Stimulated activated CD4-positive, alpha-beta T cell treated with anti-CD3 and anti-CD28 coated beads, Interleukin-4, amount 100 ng/mL, for 24 hours (primary cell): ENCODE measurements at regions not wholly inside any gene's neighbourhood (a gene's known extent, or its start where the extent isn't known, plus 50 kb on each side); places are given as distances from the start of the nearest gene placed in this dataset.
A peak's percentile ranks its signal among the peaks of the same experiment; 100 is the strongest.

ENCODE experiments used
- DNase-seq: peaks from one replicate; pipeline ENCODE4 v3.0.0-alpha.2; 2020

DNA sequence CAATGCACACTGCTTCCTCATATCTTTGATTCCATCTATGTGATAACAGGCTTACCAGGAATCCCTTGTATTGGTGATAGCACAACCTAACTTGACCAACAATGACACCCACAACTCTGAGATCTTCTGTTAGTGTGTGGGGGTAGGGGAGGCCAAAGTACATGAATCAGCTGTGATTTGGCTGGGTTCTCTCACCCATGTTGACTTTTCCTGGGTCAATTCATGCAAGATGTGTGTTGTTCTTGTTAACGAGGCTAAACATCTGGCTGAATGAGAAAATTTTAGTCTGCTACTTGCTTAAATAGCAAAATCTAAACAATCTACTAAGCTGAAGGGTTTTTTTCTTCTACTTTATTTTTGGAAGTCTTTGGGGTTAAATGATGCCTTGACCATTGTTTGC is 341.2 kb upstream of the SLC14A2 start:
- DNase-seq, result no peak

DNA sequence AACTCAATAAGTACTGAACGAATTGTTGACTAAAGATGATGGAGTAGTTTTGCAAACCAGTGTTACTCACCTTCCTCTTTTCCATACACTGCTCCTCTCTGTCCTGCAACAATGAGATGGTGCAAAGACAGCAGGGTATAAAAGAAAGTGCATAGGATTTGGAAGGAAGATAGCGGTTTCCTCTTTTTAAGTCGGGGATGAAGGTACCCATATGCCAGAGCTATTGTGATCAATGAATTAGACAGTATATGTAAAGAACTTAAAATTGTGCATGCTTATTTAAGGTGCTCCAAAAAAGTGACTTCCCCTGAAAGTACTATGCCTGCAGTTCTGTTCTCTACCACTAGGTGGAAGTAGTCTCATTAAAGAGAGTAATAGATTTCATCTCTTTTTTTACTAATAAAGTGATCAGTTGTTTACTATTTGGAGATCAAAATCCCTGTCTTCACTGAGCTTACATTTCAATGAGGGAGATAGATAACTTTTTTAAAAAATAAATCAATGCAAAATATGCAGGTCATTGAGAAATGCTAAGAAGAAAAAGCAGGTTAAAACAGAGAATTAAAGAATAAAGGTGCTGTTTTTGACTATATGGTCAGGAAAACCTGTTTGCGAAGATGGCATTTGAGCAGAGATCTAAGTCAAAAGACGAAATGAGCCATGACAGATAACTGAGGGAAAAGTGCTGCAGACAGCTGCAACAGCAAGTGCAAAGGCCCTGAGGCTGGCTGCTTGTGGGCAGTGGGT is 339.7 kb upstream of the SLC14A2 start:
- peak; percentile 11 for DNase-seq

DNA sequence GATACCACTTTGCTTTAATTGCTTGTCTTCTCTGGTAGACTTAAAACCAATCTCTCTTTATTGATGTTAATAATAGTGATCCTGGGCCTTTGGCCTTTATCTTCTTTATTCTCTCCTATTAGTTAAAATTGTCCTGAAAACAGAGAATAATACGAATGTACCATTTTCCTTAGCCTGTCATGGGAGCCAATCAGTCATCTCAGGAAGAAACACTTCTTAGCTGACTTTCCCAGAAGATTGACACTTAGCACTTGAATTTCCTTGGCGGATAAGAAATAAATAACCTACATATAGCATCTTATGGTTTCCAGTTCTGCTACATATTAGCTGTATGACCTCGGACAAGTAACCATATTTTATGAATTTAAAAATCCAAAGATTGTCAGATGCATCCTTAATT is 338.4 kb upstream of the SLC14A2 start:
- no peak for DNase-seq

DNA sequence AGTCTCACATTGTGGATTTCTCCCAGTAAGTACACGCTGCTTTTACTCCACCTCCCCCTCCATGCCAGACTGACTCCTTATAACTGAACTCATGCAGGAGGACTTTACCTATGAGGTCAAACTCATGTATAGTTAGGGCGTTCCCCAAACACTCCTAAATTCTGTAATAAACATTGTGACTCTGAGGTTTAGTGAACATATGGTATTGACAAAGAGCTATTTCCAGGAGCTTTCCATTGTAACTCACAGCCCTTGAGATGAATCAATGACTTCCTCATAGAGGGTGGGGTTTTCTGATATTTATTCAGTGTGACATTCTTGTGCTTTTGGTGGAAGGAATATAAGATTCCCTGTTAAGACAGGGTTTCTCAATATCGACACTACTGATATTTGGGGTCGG is 337.4 kb upstream of the SLC14A2 start:
- no peak for DNase-seq

DNA sequence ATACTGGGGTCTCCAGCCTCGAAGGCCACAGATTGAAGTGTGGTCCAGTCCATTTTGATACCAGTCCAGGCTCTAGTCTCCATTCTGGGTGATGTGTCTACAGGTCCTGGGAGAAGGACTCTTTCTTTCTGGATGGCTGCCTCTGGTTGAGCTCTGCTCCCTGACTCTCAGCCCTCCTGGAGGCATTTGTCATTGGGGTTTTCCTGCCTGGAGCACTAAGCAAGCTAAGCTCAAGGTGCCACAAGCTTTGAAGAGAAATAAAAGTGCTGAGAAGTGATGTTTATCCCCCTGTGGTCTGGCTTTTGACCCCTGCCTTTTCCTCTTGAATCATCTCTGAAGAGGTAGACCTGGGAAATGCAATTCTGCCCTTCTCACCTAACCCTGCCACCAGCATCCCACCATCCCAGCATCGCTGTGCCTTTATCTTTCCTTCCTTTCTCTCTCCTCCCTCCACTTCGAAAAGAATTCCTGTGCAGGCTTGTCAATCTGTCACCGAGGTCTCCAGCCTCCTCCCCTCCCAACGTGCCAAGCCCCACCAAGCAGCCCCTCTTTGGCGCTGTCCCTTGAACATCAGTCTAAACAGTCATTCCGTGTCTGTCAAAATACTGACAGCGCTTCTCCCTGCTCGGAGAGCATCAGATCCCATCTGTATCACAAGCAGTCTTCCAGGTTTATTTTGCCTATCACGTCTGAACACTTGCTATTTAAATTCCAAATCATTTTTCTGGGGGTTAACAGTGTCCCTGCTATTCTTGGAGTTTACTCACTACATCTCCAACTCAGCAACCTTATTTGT is 334.6 kb upstream of the SLC14A2 start:
- no peak for DNase-seq

DNA sequence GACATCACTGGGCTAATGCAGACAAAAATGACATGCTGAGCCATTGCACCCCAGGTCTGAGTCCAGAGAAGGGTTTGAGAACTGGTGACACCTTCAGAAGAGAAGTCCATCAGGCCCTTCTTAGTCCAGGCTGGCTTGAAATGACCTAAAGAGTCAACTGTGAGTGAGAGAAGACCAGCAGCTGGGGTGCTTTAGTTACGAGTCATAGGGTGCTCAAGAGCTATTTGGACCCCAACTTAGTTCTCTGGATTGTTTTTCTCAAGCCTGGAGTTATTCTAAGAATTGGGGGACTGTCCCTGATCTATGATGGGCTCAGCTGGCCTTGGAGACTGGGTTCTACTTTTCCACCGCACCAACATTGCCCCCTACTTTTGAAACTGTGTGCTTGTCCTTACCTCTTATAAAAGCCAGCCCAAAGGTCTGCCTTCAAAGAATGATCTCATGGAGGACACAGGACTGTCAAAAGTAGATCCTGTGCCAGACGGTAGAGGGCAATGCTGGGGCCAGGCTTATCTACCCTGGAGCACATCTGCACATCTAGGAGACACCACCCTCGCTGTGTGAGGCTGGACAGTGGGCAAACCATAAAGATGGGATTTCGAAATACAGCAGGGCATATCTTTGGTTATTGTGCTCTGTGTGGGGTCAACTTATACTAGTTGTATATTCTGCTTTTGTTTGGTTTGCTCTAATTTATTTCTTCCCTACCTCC is 333.0 kb upstream of the SLC14A2 start:
- DNase-seq, result no peak

DNA sequence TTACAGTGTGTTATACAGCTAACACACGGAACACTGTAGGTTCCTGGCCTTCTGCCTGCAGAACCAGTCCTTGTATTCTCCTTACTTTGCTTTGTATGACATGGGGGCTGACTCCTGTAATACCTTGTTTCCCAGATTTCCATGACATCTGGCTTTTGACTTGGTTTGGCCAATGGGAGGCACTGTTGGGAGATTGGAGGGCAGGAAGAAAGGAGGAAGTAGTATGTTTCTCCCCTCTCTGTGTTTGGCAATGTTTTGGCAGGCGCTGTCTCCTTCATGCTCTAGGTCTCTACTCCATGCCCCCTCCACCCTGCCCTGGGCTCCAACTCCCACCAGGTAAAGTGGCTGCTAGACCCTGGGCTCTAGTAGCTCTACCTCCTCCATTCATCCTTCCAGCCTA is 331.1 kb upstream of the SLC14A2 start:
- DNase-seq, result no peak

DNA sequence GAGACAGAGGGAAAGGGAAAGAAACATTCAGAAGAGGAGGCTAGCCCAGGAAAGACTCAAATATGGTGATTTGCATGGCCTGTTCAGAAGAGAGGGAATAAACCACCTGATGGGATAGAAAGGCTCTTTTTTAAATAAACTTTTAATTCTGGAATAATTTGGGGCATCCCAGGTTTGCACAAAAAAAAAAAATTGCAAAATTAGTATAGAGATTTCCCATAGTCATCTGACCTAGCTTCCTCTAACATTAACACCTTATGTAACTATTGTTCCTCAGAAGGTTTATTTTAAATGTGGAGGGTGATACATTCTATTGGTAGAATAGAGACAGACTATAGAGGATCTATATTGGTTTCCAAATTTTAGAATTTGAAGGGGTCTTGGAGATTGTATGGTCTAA is 330.4 kb upstream of the SLC14A2 start:
- no peak for DNase-seq

DNA sequence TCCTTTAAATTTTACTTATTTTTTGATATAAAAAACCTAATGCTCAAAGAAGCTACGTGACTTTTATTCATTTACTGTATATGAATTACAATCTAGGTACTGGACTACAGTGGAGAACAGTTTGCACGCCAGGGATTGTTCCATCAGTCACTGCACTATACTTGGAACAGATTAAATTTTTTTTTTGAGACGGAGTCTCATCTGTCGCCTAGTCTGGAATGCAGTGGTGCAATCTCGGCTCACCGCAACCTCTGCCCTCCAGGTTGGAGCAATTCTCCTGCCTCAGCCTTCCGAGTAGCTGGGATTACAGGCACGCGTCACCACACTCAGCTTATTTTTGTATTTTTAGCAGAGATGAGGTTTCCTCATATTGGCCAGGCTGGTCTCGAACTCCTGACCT is 330.0 kb upstream of the SLC14A2 start:
- DNase-seq, result no peak

DNA sequence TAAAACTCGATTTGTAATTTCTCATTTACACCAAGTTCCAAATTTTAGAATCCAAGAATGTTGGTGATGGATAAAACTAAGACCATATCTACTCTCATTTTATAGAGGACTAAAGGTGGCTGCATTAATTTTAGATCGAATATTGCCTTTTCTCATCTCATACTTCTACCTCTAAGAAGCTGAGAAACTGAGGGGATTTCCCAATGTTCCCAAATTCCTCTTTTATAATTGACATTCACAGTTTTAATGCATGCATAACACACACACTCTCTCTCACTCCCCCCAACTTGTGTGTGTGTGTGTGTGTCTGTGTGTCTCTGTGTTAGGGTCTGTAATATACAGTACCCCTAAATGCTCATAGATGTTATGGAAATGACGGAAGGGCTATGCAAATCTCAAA is 328.8 kb upstream of the SLC14A2 start:
- no peak for DNase-seq

DNA sequence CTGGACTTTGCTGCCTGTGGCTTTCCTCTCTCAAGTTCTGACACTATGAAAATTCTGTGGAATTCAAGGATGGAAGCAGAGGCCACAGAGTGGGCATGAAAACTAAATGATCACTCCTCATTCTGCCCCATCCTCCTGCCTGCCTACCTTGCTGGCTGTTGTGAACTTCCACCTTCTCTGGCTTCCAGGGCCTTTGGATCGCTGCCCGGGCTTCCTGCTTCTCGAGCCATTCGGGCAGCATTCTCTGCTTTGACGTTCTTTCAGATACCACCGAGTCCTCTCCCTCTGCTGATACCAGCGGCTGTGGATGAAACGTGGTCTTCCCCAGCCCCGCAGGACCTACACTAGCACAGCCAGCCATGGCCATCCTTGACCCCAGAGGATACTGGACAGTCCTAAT is 327.7 kb upstream of the SLC14A2 start:
- no peak for DNase-seq

DNA sequence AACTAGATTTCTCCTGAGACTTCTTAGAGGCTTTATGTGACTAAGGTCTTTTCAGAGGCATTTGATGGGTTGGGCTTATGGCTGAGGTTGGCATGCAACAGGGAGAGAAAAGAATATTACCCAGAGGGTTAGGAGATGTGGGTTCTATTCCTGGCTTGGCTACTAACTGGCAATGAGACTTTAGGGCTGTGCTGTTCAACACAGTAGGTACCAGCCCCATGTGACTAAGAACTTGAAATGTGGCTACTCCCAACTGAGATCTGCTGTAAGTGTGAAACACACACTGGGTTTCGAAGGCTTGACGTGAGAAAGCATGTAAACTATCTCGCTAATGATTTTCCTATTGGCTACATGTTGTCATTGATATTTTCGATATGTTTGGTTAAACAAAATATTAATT is 324.9 kb upstream of the SLC14A2 start:
- DNase-seq, result no peak

DNA sequence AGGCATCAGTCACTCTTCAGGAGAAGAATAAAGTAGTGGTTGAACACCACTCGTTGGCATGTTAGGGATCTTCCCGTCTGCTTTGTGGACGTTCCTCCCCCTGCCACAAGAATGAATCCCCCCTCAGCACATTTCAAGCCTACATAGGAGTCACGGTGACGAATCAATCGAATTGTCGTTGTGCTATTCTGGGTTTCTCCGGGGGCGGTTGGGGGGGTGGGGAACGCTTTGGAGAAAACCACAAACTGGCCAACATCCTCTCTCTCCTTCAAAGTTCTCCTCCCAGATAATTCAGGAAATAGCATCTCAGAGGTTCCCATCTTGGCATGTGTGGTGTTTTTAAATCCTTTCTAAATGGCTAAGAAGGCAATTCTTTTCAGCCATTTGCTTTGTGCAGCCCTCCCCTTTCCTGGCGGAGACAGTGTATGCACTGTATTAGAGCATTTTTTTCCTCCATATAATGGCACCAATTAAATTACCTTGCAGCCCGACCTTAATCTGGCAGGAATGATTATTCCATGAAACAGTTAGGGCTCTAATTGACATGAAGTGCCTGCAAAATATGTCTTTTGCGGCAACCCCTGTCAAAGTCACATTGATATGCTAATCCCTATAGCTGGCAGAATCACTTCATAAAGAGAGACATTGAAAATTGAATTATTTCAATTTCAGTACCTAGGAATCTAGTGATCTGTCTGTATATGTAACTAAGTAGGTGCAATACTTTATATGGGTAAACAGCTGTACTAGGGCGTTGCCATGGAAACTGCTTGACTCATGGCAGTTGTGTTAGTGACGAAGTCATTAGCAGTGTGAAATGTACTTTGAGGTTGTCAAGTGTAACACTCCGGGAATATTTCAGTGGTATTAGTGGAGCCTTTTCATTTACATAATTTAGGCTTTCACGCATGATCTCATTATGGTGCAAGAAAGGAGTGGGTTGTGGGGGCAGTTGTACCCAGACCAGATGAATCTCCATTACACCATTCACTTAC is 323.4 kb upstream of the SLC14A2 start:
- no peak for DNase-seq

DNA sequence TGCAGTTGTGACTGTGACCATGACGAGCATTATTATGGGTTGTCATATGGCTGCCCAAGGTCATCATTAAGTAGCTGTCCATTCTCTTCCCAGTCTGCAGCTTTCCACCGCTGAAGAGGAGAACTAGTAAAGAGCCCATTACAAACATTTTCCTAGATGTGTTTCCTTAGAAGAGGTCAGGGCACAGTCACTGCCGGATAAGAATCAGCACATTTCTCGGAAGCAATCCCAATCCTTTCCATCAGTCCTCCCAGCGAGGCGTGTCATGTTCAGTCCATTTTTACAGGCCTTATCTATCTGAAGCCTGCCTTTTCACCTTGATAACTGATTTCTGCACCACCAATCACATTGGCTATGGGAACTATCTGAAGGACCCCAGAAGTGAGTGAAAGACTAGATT is 319.9 kb upstream of the SLC14A2 start:
- no peak for DNase-seq

DNA sequence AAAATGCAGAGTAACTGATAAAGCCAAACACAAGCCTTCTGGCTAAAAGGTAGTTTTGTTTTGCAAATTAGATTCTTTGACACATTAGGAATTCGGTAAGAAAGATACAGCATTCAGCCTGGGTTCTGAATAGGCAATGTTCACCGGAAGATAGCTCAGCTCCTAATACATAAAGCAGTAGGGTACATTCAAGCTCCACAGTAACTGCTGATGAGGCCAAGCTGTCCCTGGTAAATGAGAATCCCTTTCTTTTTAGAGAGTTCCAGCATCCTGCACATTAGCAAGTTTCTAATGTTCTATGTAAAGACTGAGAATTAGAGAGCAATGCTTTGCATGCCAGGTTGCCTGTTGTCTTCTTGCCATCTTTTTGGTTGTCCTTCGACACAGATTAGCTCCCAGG is 316.3 kb upstream of the SLC14A2 start:
- DNase-seq, result no peak

DNA sequence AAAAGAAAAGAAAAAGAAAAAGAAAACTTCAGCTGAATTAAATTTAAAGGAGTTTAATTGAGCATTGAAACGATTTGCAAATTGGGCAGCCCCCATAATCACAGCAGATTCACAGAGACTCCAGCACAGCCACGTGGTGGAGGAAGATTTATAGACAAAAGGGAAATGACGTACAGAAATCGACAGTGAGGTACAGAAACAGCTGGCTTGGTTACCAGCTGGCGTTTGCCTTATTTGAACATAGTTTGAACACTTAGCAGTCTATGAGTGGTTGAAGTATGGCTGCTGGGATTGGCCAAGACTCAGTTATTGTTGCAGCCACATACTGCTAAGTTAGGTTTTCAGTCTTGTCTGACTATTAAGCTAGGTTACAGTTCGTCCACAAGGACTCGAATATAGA is 312.2 kb upstream of the SLC14A2 start:
- DNase-seq, result no peak

DNA sequence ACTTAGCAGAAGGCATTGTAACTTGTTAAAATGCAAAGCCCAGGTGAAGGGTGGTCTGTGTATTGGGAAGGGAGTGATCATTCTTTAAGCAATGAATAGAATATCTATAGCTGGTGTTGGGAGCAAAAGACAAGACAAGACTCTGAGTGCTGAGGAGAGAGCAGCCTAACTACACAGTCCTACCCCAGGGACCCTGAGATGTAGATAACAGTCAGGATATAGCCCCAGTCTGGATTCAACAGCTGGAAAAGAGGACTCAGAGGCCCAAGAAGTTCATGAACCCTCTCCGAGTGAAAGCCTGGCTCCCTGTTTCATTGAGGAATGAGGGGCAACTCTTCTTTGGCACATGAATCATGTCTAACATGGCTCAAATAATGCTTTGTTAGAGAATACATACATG is 310.7 kb upstream of the SLC14A2 start:
- no peak for DNase-seq

DNA sequence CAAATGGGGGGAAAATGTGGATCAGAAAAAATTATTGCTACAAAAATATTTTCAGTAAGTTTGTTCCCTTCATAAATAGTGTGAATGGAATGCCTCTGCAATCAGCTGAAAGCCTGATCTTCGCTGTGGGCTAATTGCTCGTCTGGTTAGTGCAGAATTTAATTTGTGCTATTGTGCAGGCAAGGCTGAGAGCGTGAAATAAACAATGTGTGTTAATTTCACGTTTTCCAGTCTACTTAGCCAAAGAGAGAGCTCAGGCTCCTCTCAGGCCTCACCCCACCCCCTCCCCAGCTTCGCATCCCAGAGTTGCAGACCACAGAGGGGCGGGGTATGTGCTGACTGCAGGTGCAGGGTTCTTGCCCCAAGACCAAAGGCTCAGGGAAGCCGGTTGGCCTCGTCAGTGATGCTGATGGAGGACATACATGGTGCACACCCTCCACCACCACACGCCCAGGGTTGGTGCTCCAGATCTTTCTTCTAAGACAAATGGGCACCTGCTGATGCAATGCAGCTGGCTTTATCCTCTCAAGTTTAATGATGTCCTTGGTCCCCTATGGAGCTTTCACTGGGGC is 302.6 kb upstream of the SLC14A2 start:
- no peak for DNase-seq

DNA sequence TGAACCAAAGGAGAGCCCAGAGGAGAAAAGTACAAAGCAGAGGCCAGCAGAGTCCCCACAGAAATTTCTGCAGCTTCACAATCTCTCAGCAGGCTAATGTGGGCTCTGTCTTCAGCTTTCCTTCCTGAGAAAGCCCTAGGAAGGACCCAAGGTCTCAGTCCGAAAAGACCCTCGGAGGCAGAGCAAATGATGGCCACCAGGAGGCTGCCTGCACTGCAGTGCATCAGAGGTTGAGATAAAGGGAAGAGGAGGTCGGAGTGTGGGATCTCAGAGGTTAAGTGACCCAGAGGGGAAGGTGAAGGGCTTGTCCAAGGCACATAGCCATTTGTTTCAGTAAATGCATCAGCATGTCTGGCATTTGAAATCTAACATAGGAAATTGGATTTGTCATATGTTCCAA is 299.1 kb upstream of the SLC14A2 start:
- DNase-seq, result no peak

DNA sequence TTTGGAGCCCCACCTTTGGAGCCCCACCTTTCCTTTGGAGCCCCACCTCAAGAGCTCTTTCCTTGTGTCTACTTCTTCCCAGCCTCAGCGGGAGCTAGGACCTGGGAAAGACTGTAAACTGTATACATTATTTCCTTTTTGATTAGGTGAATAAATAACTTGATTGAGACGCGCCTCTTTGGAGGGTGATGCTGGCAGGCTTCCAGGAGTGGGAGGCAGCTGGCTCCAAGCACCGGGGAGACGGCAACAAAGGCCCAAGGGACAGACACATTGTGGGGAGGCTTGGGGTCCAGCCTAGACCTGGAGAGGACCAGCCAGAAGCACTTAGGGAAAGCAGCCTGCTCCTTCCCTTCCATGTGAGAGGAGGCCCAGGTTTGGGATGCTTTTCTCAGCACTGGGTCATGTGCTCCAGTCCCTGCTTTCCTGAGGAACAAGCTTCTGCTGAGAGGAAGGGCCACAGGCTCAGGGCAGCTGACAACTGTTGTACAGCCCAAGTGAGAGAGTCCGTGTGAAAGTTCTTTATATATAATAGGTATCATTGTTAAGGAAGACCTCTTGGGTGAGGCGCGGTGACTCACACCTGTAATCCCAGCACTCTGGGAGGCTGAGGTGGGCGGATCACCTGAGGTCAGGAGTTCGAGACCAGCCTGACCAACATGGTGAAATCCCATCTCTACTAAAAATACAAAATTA is 297.2 kb upstream of the SLC14A2 start:
- DNase-seq, result no peak

DNA sequence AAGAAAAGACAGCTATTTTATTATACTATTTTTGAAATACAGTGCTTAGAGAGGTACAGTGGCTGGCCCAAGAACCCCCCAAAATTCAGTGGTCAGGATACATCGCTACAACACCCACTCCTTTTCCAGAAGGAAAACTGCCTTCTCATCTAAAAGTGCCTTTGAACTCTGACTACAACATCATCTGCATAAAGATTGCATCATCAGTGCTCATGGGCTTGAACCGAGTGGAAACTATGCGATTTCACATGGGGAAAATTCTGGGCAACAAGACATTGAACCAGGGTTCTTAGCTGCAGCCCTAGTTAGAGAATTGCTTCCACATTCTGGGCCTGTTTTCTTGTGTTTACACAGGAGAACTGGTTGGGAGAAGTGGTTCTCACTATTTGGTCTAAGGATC is 294.6 kb upstream of the SLC14A2 start:
- no peak for DNase-seq

DNA sequence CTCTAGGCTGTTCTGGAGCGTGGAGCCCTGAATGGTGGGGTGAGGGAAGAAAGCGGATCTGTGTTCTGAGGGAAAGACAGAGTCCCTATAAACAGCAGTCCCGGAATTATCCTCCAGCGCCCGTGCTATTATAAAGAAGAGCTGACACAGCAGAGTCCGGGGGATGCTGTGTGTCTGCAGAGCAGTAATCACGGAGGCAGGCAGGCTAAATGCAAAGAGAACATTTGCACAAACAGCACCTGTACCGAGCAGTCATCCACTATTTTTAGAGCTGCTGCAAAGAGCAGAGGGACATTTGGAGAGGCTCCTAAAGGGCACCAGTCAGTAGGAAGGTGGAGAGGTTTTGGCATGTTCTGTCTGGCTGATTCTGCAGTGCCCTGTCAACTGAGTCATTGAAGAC is 293.8 kb upstream of the SLC14A2 start:
- no peak for DNase-seq
